K562 (cell line): ENCODE measurements at regions not wholly inside any gene's neighbourhood (a gene's known extent, or its start where the extent isn't known, plus 50 kb on each side); places are given as distances from the start of the nearest gene placed in this dataset.
"Not testable (repeated sequence)": the region's sequence is repeated elsewhere in the genome, so short reads cannot be mapped to it uniquely, and the experiment has no call there.

ENCODE experiments used
- E2F4 ChIP-seq: sonication (generic); formaldehyde crosslinking; IDR thresholded peaks from 2 replicates; pipeline ENCODE4 v1.8.0; 2022; ENCODE audit warnings: mild to moderate bottlenecking, low read depth, missing genetic modification reagents
- ETV6 ChIP-seq, 3 experiments: fragments of 150-350 bp in 1 of 3; sonication (generic) in 1 of 3; formaldehyde crosslinking in 1 of 3; IDR thresholded peaks; 2 replicates each; pipeline versions ENCODE4 v1.6.1 to v1.8.0; 2014 to 2022; ENCODE audit warnings: borderline replicate concordance in 2 of 3, low read depth in 2 of 3, antibody characterized with exemption in 1 of 3, low read length in 1 of 3, mild to moderate bottlenecking in 1 of 3, missing genetic modification reagents in 1 of 3
- HCFC1 ChIP-seq: IDR thresholded peaks from 2 replicates; pipeline ENCODE4 v1.6.1; 2012; ENCODE audit warnings: low read depth, low read length, improper control_type of control experiment
- JUN ChIP-seq, 2 experiments: sonication (generic) in 1 of 2; formaldehyde crosslinking in 1 of 2; IDR thresholded peaks; 2 replicates each; pipeline versions ENCODE4 v1.6.1 to v1.8.0; 2012 to 2022; ENCODE audit warnings: borderline replicate concordance in 2 of 2, mild to moderate bottlenecking in 2 of 2, improper control_type of control experiment in 1 of 2, low read depth in 1 of 2, low read length in 1 of 2, missing genetic modification reagents in 1 of 2
- MAX ChIP-seq: sonication (generic); formaldehyde crosslinking; IDR thresholded peaks from 2 replicates; pipeline ENCODE4 v1.9.0; 2022; ENCODE audit warnings: mild to moderate bottlenecking, missing genetic modification reagents
- MEF2A ChIP-seq: IDR thresholded peaks from 2 replicates; pipeline ENCODE4 v1.6.1; 2011; ENCODE audit warnings: low read depth, mild to moderate bottlenecking, low read length, moderate library complexity; ENCODE audit not compliant: control insufficient read depth
- POLR2A ChIP-seq: fragments of 450-650 bp; conservative IDR thresholded peaks from 2 replicates; pipeline ENCODE4 v1.6.1; 2016
- POLR3A ChIP-seq: IDR thresholded peaks from 2 replicates; pipeline ENCODE4 v1.6.1; 2011; ENCODE audit warnings: borderline replicate concordance, mild to moderate bottlenecking, moderate library complexity; ENCODE audit not compliant: insufficient read length, insufficient read depth; ENCODE audit errors: extremely low read depth
- RNF219 ChIP-seq: fragments of 250-450 bp; sonication (Bioruptor Pico); IDR thresholded peaks from 2 replicates; pipeline ENCODE4 v1.5.0; 2022; ENCODE audit warnings: mild to moderate bottlenecking
- TF ChIP-seq, protein P1 (sequence below): fragments of 450-650 bp; IDR thresholded peaks from 2 replicates; pipeline ENCODE4 v1.6.1; 2016; ENCODE audit warnings: low read depth

DNA sequence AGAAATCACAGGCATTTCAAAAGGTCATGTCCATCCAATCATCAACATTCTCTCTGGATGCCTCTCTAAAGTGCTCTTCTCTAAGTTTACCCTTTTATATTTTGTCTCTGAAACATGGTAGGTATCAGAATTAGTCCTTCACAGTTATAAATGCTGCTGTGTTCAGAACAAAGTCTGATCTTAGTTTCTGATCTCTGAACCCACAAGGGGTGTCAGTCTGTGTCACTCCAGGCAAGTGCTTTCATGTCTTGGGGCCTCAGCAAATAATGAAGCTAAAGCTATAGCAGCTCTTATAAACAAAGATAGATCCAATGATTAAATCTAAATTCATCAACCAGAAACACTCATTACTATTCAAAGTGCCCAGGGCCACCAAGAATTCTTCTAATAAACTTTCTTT lies 281.7 kb downstream of the BCL2L11 start:
- TF ChIP-seq MEF2A; JUN (IDR thresholded peaks at IDR 0.05; ENCODE audit: borderline replicate concordance, low read depth, low read length); JUN (CRISPR knock-in tag; IDR thresholded peaks at IDR 0.05; ENCODE audit: borderline replicate concordance); ETV6 (IDR thresholded peaks at IDR 0.05; ENCODE audit: borderline replicate concordance in 1 of 2, low read depth in 2 of 2, low read length in 1 of 2); ETV6 (CRISPR knock-in tag; IDR thresholded peaks at IDR 0.05; ENCODE audit: borderline replicate concordance); RNF219 (CRISPR knock-in tag); POLR3A; E2F4; POLR2A; HCFC1; MAX (CRISPR knock-in tag): not testable (repeated sequence)
- TF ChIP-seq, protein P1, sequence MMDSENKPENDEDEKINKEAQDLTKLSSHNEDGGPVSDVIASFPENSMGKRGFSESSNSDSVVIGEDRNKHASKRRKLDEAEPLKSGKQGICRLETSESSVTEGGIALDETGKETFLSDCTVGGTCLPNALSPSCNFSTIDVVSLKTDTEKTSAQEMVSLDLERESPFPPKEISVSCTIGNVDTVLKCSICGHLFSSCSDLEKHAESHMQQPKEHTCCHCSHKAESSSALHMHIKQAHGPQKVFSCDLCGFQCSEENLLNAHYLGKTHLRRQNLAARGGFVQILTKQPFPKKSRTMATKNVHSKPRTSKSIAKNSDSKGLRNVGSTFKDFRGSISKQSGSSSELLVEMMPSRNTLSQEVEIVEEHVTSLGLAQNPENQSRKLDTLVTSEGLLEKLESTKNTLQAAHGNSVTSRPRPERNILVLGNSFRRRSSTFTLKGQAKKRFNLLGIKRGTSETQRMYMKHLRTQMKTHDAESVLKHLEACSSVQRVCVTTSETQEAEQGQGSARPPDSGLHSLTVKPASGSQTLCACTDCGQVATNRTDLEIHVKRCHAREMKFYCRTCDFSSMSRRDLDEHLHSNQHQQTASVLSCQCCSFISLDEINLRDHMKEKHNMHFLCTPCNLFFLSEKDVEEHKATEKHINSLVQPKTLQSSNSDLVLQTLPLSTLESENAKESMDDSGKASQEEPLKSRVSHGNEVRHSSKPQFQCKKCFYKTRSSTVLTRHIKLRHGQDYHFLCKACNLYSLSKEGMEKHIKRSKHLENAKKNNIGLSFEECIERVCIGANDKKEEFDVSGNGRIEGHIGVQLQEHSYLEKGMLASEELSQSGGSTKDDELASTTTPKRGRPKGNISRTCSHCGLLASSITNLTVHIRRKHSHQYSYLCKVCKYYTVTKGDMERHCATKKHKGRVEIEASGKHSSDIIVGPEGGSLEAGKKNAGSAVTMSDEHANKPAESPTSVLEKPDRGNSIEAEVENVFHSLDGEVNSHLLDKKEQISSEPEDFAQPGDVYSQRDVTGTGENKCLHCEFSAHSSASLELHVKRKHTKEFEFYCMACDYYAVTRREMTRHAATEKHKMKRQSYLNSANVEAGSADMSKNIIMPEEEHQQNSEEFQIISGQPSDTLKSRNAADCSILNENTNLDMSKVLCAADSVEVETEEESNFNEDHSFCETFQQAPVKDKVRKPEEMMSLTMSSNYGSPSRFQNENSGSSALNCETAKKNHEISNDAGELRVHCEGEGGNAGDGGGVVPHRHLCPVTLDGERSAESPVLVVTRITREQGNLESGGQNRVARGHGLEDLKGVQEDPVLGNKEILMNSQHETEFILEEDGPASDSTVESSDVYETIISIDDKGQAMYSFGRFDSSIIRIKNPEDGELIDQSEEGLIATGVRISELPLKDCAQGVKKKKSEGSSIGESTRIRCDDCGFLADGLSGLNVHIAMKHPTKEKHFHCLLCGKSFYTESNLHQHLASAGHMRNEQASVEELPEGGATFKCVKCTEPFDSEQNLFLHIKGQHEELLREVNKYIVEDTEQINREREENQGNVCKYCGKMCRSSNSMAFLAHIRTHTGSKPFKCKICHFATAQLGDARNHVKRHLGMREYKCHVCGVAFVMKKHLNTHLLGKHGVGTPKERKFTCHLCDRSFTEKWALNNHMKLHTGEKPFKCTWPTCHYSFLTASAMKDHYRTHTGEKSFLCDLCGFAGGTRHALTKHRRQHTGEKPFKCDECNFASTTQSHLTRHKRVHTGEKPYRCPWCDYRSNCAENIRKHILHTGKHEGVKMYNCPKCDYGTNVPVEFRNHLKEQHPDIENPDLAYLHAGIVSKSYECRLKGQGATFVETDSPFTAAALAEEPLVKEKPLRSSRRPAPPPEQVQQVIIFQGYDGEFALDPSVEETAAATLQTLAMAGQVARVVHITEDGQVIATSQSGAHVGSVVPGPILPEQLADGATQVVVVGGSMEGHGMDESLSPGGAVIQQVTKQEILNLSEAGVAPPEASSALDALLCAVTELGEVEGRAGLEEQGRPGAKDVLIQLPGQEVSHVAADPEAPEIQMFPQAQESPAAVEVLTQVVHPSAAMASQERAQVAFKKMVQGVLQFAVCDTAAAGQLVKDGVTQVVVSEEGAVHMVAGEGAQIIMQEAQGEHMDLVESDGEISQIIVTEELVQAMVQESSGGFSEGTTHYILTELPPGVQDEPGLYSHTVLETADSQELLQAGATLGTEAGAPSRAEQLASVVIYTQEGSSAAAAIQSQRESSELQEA, result not testable (repeated sequence)
